HAP-1 (cell line): ENCODE measurements at regions not wholly inside any gene's neighbourhood (a gene's known extent, or its start where the extent isn't known, plus 50 kb on each side); places are given as distances from the start of the nearest gene placed in this dataset.

Experiments
- DNase-seq, 2 experiments: peaks; one replicate each; pipeline ENCODE4 v3.0.0-alpha.2; 2016 to 2020; ENCODE audit warnings: low spot score in 2 of 2
- H3K27me3 ChIP-seq: fragments of 250-450 bp; sonication (Bioruptor Pico); 2 replicates; pipeline ENCODE4 v1.5.1; 2020; ENCODE audit warnings: low read depth, mild to moderate bottlenecking, moderate library complexity
- H3K36me3 ChIP-seq: fragments of 250-450 bp; sonication (Bioruptor Pico); replicated peaks from 2 replicates; pipeline ENCODE4 v1.5.1; 2020; ENCODE audit warnings: mild to moderate bottlenecking
- H3K4me1 ChIP-seq: fragments of 250-450 bp; sonication (Bioruptor Pico); 2 replicates; pipeline ENCODE4 v1.5.1; 2020; ENCODE audit warnings: mild to moderate bottlenecking
- H3K4me3 ChIP-seq: fragments of 250-450 bp; sonication (Bioruptor Pico); 2 replicates; pipeline ENCODE4 v1.5.1; 2020; ENCODE audit warnings: mild to moderate bottlenecking, moderate library complexity
- H3K9me3 ChIP-seq: fragments of 250-450 bp; sonication (Bioruptor Pico); 2 replicates; pipeline ENCODE4 v1.5.1; 2020; ENCODE audit warnings: mild to moderate bottlenecking, moderate library complexity
- in situ Hi-C: fragments of 300-500 bp; cut with MboI; formaldehyde crosslinking; loops from 3 replicates; pipeline ENCODE4 v1.14.3; 2020; ENCODE audit warnings: low sequenced_read_pairs, inconsistent platforms, mixed read lengths

- no peak for DNase-seq
- Histone ChIP-seq H3K36me3 (no peaks in the 10 kb centered on the region), H3K4me1 (no peaks in the 10 kb centered on the region), H3K4me3 (no peak overlapping the region), H3K27me3 (no peaks in the 10 kb centered on the region), H3K9me3 (no peaks in the 10 kb centered on the region)
- in situ Hi-C loops, result no loop called here
Measured at GRCh38 chr11:112839051-112839450, 122.2 kb upstream of the NCAM1 start.

GRCh38 chr11:112841729-112842128, 119.5 kb upstream of the NCAM1 start:
- Histone ChIP-seq H3K36me3 (no peaks in the 10 kb centered on the region), H3K9me3 (no peaks in the 10 kb centered on the region), H3K4me1 (no peaks in the 10 kb centered on the region), H3K27me3 (no peaks in the 10 kb centered on the region), H3K4me3 (no peak overlapping the region)
- no peak for DNase-seq
- in situ Hi-C loops, result no loop called here

DNA sequence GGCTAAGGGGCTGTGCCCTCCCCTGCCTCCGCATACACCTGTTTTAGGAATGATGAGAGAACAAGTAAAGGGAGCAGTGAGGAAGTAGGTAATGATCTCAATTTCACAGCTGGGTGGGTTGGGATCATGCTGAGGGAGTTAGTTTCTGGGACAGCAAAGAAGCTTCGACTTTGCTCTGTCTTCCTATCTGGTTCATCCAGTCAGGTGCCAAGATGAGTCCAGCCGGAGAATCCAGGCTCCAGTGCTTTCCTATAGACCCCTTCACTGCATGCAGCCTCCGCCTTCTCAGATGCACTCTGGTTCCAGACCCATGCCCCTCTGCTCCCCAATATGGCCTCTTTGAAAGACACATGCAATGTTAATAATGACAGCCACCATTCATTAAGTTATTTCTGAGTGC, 119.1 kb upstream of the NCAM1 start:
- in situ Hi-C loops, result no loop called here
- Histone ChIP-seq H3K4me3 (no peak overlapping the region), H3K9me3 (no peaks in the 10 kb centered on the region), H3K4me1 (no peaks in the 10 kb centered on the region), H3K36me3 (no peaks in the 10 kb centered on the region), H3K27me3 (no peaks in the 10 kb centered on the region)
- DNase-seq, result no peak

- DNase-seq, result no peak
- H3K9me3 ChIP-seq, result no peaks in the 10 kb centered on the region
- no peaks in the 10 kb centered on the region for H3K4me1 ChIP-seq
- no peak overlapping the region for H3K4me3 ChIP-seq
- H3K36me3 ChIP-seq, result no peaks in the 10 kb centered on the region
- H3K27me3 ChIP-seq, result no peaks in the 10 kb centered on the region
- in situ Hi-C loops, result no loop called here
Measured at GRCh38 chr11:112844517-112844916, 116.7 kb upstream of the NCAM1 start.

- Histone ChIP-seq H3K27me3 (no peaks in the 10 kb centered on the region), H3K36me3 (no peaks in the 10 kb centered on the region), H3K9me3 (no peaks in the 10 kb centered on the region), H3K4me3 (no peak overlapping the region), H3K4me1 (no peaks in the 10 kb centered on the region)
- DNase-seq, result no peak
- in situ Hi-C loops, result no loop called here
Measured at GRCh38 chr11:112847568-112847967, 113.7 kb upstream of the NCAM1 start.

- Histone ChIP-seq H3K9me3 (no peaks in the 10 kb centered on the region), H3K4me3 (no peak overlapping the region), H3K27me3 (no peaks in the 10 kb centered on the region), H3K36me3 (no peaks in the 10 kb centered on the region), H3K4me1 (no peaks in the 10 kb centered on the region)
- in situ Hi-C loops, result no loop called here
- no peak for DNase-seq
Measured at GRCh38 chr11:112852143-112852866, 108.9 kb upstream of the NCAM1 start.

GRCh38 chr11:112856133-112856532, 105.1 kb upstream of the NCAM1 start:
- H3K27me3 ChIP-seq, result no peaks in the 10 kb centered on the region
- DNase-seq, result no peak
- in situ Hi-C loops, result no loop called here

GRCh38 chr11:112856591-112856990, 104.6 kb upstream of the NCAM1 start:
- H3K9me3 ChIP-seq, result no peaks in the 10 kb centered on the region
- H3K36me3 ChIP-seq, result no peaks in the 10 kb centered on the region
- H3K4me3 ChIP-seq, result no peak overlapping the region
- in situ Hi-C loops, result no loop called here
- H3K4me1 ChIP-seq, result no peaks in the 10 kb centered on the region
- no peaks in the 10 kb centered on the region for H3K27me3 ChIP-seq
- DNase-seq, result no peak

More at GRCh38 chr11:112856133-112856532, 105.1 kb upstream of the NCAM1 start:
- Histone ChIP-seq H3K4me3 (no peak overlapping the region), H3K36me3 (no peaks in the 10 kb centered on the region), H3K9me3 (no peaks in the 10 kb centered on the region), H3K4me1 (no peaks in the 10 kb centered on the region)

GRCh38 chr11:112858289-112859023, 102.8 kb upstream of the NCAM1 start:
- H3K9me3 ChIP-seq, result no peaks in the 10 kb centered on the region
- no peaks in the 10 kb centered on the region for H3K4me1 ChIP-seq
- no peaks in the 10 kb centered on the region for H3K36me3 ChIP-seq
- no peaks in the 10 kb centered on the region for H3K27me3 ChIP-seq
- in situ Hi-C loops, result no loop called here
- H3K4me3 ChIP-seq, result no peak overlapping the region
- DNase-seq, result no peak

- no peak for DNase-seq
- in situ Hi-C loops, result no loop called here
- Histone ChIP-seq H3K9me3 (no peaks in the 10 kb centered on the region), H3K4me1 (no peaks in the 10 kb centered on the region), H3K27me3 (no peaks in the 10 kb centered on the region), H3K36me3 (no peaks in the 10 kb centered on the region), H3K4me3 (no peak overlapping the region)
Measured at GRCh38 chr11:112859787-112860186, 101.4 kb upstream of the NCAM1 start.

DNA sequence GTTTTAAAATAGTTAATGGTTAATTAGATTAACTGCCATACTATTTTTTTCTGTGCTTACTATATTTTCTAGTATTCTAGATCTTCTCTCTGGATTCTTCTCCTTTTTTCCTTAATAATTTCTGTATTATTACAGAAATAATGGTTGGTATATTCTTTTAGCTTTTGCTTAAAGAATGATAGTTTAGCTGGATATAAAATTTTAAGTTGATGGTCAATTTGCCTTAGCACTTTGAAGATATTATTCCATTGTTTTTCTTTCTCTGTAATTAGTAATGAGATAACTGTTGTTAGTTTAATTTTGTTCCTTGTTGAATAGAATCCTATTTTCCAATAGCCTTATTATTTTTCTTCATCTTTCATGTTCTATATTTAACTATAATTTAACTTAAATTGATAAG, 99.9 kb upstream of the NCAM1 start:
- no peak overlapping the region for H3K4me3 ChIP-seq
- in situ Hi-C loops, result no loop called here
- no peaks in the 10 kb centered on the region for H3K4me1 ChIP-seq
- DNase-seq, result no peak
- H3K27me3 ChIP-seq, result no peaks in the 10 kb centered on the region
- no peaks in the 10 kb centered on the region for H3K9me3 ChIP-seq
- no peaks in the 10 kb centered on the region for H3K36me3 ChIP-seq

GRCh38 chr11:112863305-112863704, 97.9 kb upstream of the NCAM1 start:
- Histone ChIP-seq H3K27me3 (no peaks in the 10 kb centered on the region), H3K4me3 (no peak overlapping the region), H3K36me3 (no peaks in the 10 kb centered on the region), H3K4me1 (no peaks in the 10 kb centered on the region), H3K9me3 (no peaks in the 10 kb centered on the region)
- in situ Hi-C loops, result no loop called here
- DNase-seq, result no peak

DNA sequence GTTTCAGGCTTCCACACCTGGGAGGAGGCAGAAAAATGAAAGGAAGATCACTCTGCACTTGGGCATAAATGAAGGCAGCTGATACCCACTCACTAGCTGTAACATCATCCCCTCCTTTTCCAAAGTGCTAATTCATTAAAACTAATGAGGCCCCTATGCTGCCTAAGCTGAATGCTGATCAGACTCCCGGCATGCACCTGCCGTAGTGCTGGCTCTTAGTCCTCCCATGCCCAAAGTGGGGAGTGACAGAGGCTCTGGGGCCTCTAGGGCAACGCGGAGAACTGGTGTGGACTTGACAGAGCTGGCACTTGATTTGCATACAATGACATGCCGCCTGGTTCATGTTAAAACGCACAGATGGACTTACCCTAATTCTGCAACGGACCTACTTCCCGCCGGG, 96.5 kb upstream of the NCAM1 start:
- no peak for DNase-seq
- no peak overlapping the region for H3K4me3 ChIP-seq
- H3K36me3 ChIP-seq, result no peaks in the 10 kb centered on the region
- no peaks in the 10 kb centered on the region for H3K27me3 ChIP-seq
- in situ Hi-C loops, result no loop called here
- no peaks in the 10 kb centered on the region for H3K9me3 ChIP-seq
- no peaks in the 10 kb centered on the region for H3K4me1 ChIP-seq

GRCh38 chr11:112871909-112872500, 89.2 kb upstream of the NCAM1 start:
- Histone ChIP-seq H3K36me3 (no peaks in the 10 kb centered on the region), H3K4me1 (no peaks in the 10 kb centered on the region), H3K27me3 (no peaks in the 10 kb centered on the region), H3K4me3 (no peak overlapping the region), H3K9me3 (no peaks in the 10 kb centered on the region)
- DNase-seq, result no peak
- in situ Hi-C loops, result no loop called here
